Esophagus muscularis mucosa (tissue), 4 donors: ENCODE measurements at regions not wholly inside any gene's neighbourhood (a gene's known extent, or its start where the extent isn't known, plus 50 kb on each side); places are given as distances from the start of the nearest gene placed in this dataset.
"Not testable (repeated sequence)": the region's sequence is repeated elsewhere in the genome, so short reads cannot be mapped to it uniquely, and the experiment has no call there.

Source experiments
- CTCF ChIP-seq, 3 experiments: fragments of 200-600 bp in 2 of 3; fragments of 450-650 bp in 1 of 3; sonication (generic) in 2 of 3; IDR thresholded peaks; one replicate each; pipeline ENCODE4 v1.5.1; 2017 to 2019; ENCODE audit warnings: antibody characterized with exemption in 3 of 3, mild to moderate bottlenecking in 2 of 3, moderate library complexity in 1 of 3
- EP300 ChIP-seq: sonication (generic); formaldehyde crosslinking; IDR thresholded peaks from one replicate; pipeline ENCODE4 v1.6.1; 2017; ENCODE audit warnings: antibody characterized with exemption
- POLR2A ChIP-seq: fragments of 450-650 bp; IDR thresholded peaks from one replicate; pipeline ENCODE4 v1.6.1; 2017; ENCODE audit warnings: antibody characterized with exemption, moderate library complexity, mild to moderate bottlenecking, low read depth
- POLR2AphosphoS5 ChIP-seq, 2 donors: sonication (generic); formaldehyde crosslinking; IDR thresholded peaks; one replicate each; pipeline ENCODE4 v1.6.1; 2017; ENCODE audit warnings: antibody characterized with exemption in 2 of 2

GRCh38 chr21:23548924-23549323 lies 2058.4 kb downstream of the MRPL39 start:
- not testable (repeated sequence) for TF ChIP-seq EP300; POLR2A; CTCF (IDR thresholded peaks at IDR 0.05); POLR2AphosphoS5 (IDR thresholded peaks at IDR 0.05)
